SK-N-DZ (cell line): ENCODE measurements at regions not wholly inside any gene's neighbourhood (a gene's known extent, or its start where the extent isn't known, plus 50 kb on each side); places are given as distances from the start of the nearest gene placed in this dataset.
"Not testable (repeated sequence)": the region's sequence is repeated elsewhere in the genome, so short reads cannot be mapped to it uniquely, and the experiment has no call there.

Experiments used
- DNase-seq: peaks from one replicate; pipeline ENCODE4 v3.0.0-alpha.2; 2015; ENCODE audit warnings: low spot score

DNA sequence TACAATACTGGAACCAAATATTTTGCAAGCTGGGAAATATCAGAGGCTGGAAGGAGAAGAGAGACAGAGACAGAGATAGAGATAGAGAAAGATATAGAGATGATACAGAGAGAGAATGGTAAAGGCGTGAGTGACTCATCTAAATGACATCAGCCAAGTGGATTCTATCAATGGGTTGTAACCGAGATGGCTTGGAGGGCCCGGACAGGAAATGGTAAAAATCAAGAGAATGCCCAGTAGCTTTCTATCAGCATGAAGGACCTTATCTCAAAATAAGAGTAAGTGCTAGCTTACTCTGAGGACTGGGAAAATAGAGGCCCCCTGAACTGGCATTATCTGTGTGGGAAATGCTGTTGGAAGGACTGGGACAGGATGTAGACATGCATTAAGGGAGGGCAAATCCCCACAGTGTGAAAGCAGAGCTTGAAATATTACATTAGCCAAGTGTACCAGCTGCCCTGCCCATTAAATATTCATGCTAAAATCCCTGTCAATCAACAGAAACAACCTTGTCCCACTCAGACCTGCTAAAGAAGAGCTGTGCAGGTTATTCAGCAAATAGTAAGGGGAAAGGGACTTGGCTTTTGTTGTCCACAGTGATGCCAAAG is 76.6 kb upstream of the ZNF644 start:
- DNase-seq = no peak

DNA sequence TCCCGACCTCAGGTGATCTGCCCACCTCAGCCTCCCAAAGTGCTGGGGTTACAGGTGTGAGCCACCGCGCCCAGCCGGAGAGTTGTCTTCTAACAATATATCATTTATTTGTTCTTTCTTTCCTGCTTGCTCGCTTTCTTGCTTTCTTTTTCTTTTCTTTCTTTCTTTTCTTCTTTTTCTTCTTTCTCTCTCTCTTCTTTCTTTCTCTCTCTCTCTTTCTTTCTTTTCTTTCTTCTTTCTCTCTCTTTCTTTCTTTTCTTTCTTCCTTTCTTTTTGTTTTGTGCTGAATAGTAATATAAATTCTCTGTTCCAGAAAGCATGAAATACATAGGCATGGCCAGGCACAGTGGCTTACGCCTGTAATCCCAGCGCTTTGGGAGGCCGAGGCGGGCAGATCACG is 73.5 kb upstream of the ZNF644 start:
- DNase-seq = not testable (repeated sequence)

DNA sequence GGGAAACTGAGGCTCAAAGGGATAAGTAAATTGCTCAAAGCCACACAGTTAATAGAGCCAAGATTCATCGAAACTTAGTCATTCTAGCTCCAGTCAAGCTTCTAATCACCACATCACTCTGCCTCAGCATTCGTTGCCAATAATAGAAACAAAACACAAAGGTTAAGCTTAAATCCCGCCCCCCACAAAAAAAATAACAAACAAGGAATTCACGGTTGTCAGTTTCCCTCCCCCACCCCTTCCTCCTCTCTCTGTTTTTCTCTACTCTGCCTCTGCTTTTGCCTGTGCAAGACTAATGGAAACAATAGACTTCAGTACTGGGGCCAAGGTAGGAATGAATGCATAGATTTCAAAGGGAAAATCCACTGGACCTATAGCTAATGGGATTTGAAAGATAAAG is 70.7 kb upstream of the ZNF644 start:
- no peak for DNase-seq

DNA sequence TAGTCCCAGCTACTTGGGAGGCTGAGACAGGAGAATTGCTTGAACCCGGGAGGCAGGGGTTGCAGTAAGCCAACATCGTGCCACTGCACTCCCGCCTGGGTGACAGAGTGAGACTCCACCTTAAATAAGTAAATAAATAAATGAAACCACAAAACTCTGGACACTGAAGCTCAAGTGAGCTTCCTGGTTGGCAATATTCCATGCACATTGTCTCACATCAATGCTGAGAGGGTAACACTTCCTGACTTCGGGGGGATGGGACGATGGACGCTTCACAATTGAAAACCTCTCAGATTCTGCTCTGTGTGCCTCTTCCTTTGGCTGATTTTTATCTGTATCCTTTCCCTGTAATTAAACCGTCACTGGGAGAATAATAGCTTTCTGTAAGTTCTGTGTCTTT is 70.0 kb upstream of the ZNF644 start:
- no peak for DNase-seq

DNA sequence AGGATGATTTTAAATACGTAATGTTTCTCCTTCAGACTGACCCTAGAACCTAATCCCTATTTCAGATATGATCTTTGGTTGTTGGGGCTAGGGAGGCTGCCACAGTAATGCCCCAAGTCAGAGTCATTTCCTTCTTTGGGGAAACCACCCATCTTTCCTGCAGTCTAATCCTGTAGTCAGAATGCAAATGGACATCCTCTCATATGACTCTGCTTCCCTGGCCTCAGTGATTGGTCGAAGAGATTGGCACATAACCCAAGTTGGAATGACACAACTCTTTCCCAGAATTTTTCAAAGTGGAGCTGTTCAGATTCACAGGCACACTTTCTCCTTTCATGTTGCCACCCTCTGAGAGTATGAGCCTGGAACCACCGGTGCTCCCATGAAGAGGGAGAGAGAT is 58.8 kb upstream of the ZNF644 start:
- no peak for DNase-seq

DNA sequence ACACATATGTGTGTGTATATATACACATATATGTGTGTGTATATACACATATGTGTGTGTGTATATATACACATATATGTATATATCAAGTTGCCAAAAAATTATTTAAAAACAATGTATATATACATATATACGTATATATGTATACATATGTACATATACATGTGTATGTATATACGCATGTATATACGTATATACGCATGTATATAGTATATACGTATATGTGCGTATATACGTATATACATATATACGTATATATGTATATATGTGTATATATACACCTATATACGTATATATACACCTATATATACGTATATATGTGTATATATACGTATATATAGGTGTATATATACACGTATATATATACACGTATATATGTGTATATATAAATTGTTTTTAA is 57.0 kb upstream of the ZNF644 start:
- DNase-seq = no peak

DNA sequence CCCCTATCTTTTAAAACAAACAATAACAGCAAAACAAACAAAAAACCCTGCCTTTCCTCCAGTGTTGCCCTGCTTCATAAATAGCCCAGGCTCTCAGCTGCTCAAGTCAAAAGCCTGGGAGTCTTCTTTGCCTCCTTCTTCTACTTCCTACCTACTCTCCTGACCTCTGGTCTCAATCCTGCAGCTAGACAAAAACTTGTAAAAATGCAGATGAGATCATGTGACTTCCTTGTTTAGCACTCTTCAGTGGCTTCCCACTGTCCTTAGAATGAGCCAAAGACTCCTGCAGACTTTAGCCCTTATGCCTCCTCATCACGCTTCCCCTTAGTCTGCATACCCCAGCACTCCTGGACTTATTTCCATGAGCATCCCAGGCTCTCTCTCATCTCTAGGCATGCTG is 55.0 kb upstream of the ZNF644 start:
- DNase-seq = no peak

DNA sequence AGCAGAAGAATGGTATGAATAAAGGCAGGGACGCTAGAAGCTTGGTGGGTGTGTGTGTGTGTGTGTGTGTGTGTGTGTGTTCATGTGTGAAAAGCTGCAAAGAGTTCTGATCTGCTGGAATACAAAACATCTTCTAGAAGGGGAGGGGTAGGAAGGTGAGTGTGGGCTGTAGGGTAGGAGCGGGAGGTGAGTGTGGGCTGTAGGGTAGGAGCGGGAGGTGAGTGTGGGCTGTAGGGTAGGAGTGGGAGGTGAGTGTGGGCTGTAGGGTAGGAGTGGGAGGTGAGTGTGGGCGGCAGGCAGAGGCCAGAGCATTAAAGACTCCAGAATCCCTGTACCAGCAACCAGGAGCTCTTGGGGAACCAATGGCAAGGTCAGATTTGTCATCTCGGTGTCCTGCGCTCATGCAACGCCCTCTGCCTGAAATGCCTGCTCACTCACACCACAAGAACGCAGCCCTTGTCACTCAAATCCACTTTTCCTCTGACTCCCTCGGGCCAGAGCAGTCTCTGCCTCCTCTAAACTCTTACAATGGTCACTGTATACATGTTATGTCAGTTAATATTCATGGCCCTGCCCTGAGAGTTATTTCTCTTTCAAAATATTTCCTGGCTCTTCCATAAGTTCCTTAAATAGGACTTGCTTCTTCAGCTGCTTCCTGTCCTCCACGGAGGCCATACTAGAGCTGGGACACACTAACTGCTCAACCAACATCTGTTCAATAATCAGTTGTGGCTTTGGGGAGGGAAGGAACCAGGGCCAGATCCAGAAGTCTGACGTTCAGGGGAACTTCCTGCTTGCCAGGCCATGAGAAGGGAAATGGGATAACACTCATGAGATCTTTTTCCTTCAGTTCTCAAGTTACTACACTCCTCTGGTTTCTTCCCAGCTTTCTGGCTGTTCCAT is 53.6 kb upstream of the ZNF644 start:
- no peak for DNase-seq

DNA sequence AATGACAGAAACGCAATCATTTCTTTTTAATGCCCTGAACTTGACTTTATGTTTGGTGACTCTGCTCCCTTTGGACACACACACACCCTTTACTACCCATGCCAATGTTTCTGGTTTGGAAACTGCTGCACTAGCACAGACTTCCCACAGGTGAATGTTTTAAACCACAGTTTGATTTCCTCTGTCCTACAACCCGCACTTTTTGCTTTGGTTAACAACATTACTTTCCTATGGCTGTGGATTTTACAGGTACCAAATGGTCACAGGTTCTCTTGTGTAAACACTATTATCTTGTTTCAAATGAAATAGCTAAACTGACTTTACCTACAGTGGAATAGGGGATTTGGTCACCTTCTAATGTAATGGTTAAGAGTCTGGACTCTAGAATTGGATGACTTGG is 51.5 kb upstream of the ZNF644 start:
- no peak for DNase-seq

DNA sequence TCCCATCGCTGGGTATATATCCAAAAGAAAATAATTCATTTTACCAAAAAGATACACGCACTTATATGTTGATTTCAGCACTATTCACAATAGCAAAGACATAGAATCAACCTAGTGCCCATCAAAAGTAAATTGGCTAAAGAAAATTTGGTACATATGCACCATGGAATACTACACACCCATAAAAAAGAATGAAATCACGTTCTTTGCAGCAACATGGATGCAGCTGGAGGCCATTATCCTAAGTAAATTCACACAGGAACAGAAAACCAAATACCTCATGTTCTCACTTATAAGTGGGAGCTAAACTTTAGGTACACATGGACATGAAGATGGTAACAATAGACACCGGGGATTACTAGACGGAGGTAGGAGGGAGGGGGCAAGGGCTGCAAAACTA is 50.0 kb upstream of the ZNF644 start:
- DNase-seq = no peak
